GM18511 (cell line): ENCODE measurements at regions not wholly inside any gene's neighbourhood (a gene's known extent, or its start where the extent isn't known, plus 50 kb on each side); places are given as distances from the start of the nearest gene placed in this dataset.
"Not testable (repeated sequence)": the region's sequence is repeated elsewhere in the genome, so short reads cannot be mapped to it uniquely, and the experiment has no call there.

Experiments used
- ATAC-seq: cut with Tn5 transposase; IDR thresholded peaks from one replicate; pipeline ENCODE4 v1.9.1; 2021; ENCODE audit warnings: mild to moderate bottlenecking, moderate library complexity; ENCODE audit not compliant: unreplicated experiment

- ATAC-seq = no peak
Observed at GRCh38 chr12:38477340-38478090, 160.9 kb downstream of the ALG10B start.

GRCh38 chr12:38480594-38480993 lies 164.0 kb downstream of the ALG10B start:
- ATAC-seq = no peak

- no peak for ATAC-seq
Observed at GRCh38 chr12:38484821-38485449, 168.4 kb downstream of the ALG10B start.

GRCh38 chr12:38488866-38489265 lies 172.3 kb downstream of the ALG10B start:
- no peak for ATAC-seq

- ATAC-seq = no peak
Observed at GRCh38 chr12:38490073-38490472, 173.5 kb downstream of the ALG10B start.

GRCh38 chr12:38490941-38491340 lies 174.4 kb downstream of the ALG10B start:
- no peak for ATAC-seq

- no peak for ATAC-seq
Observed at GRCh38 chr12:38501481-38501880, 184.9 kb downstream of the ALG10B start.

- no peak for ATAC-seq
Observed at GRCh38 chr12:38501991-38502390, 185.4 kb downstream of the ALG10B start.

GRCh38 chr12:38502415-38502814 lies 185.8 kb downstream of the ALG10B start:
- no peak for ATAC-seq

GRCh38 chr12:38507839-38508238 lies 191.3 kb downstream of the ALG10B start:
- ATAC-seq = no peak

- no peak for ATAC-seq
Observed at GRCh38 chr12:38508246-38508645, 191.7 kb downstream of the ALG10B start.

GRCh38 chr12:38515912-38516311 lies 199.3 kb downstream of the ALG10B start:
- no peak for ATAC-seq

- no peak for ATAC-seq
Observed at GRCh38 chr12:38516418-38516817, 199.8 kb downstream of the ALG10B start.

- ATAC-seq = no peak
Observed at GRCh38 chr12:38523920-38524319, 207.3 kb downstream of the ALG10B start.

- ATAC-seq = no peak
Observed at GRCh38 chr12:38527631-38528030, 211.1 kb downstream of the ALG10B start.

- no peak for ATAC-seq
Observed at GRCh38 chr12:38528527-38528926, 212.0 kb downstream of the ALG10B start.

- ATAC-seq = not testable (repeated sequence)
Observed at GRCh38 chr12:38529281-38529680, 212.7 kb downstream of the ALG10B start.

- ATAC-seq = no peak
Observed at GRCh38 chr12:38538319-38538718, 221.7 kb downstream of the ALG10B start.

- no peak for ATAC-seq
Observed at GRCh38 chr12:38540156-38540555, 223.6 kb downstream of the ALG10B start.

GRCh38 chr12:38541849-38542248 lies 225.3 kb downstream of the ALG10B start:
- ATAC-seq = no peak

GRCh38 chr12:38543151-38543550 lies 226.6 kb downstream of the ALG10B start:
- no peak for ATAC-seq

GRCh38 chr12:38544330-38545066 lies 227.9 kb downstream of the ALG10B start:
- ATAC-seq = no peak
